ENCODE measurements at regions not wholly inside any gene's neighbourhood (a gene's known extent, or its start where the extent isn't known, plus 50 kb on each side); places are given as distances from the start of the nearest gene placed in this dataset.

GRCh38 chr9:75754080-75754479 is 136.4 kb upstream of the PCSK5 start:
- Histone ChIP-seq H4K20me1 (ENCODE audit: insufficient read depth) (no peaks in the 10 kb centered on the region), H3K9ac (ENCODE audit: low read length) (no peak overlapping the region), H3K4me2 (ENCODE audit: low read length) (no peak overlapping the region), H3K4me3 (replicated peaks in 1 of 2; ENCODE audit: low read depth in 1 of 2, low read length in 2 of 2) (no peak overlapping the region), H3K27ac (ENCODE audit: low read depth, low read length) (no peak overlapping the region), H3K9me2 (ENCODE audit: insufficient read depth) (no peaks in the 10 kb centered on the region), H3K36me3 (ENCODE audit: control insufficient read depth in 1 of 2, insufficient read depth in 2 of 2, low read length in 2 of 2) (no peaks in the 10 kb centered on the region), H2AFZ (ENCODE audit: low read depth, low read length, poor library complexity, severe bottlenecking) (no peak overlapping the region), H3K9me3 (ENCODE audit: control insufficient read depth in 1 of 2, insufficient read depth in 1 of 2, low read depth in 1 of 2, low read length in 2 of 2) (no peaks in the 10 kb centered on the region), H3K27me3 (ENCODE audit: insufficient read depth, low read length) (peaks cover 4% of the 10 kb centered on the region; the same call in 1 of the 2 replicates), H3K79me2 (ENCODE audit: insufficient read depth, low read length) (no peaks in the 10 kb centered on the region), H3K4me1 (ENCODE audit: control insufficient read depth in 1 of 2, insufficient read depth in 2 of 2, low read length in 2 of 2) (no peaks in the 10 kb centered on the region)
- TF ChIP-seq RAD21 (IDR thresholded peaks at IDR 0.05; ENCODE audit: low read depth): no peak
- no peak for TF ChIP-seq ELF1 (IDR thresholded peaks at IDR 0.05; ENCODE audit: borderline replicate concordance, low read depth)
- TF ChIP-seq SRF (IDR thresholded peaks at IDR 0.05; ENCODE audit: low read depth): no peak
- TF ChIP-seq JUND (IDR thresholded peaks at IDR 0.05): no peak
- TF ChIP-seq ZNF274 (IDR thresholded peaks at IDR 0.05; ENCODE audit: low read depth, low read length): no peak
- TF ChIP-seq EZH2phosphoT487 (IDR thresholded peaks at IDR 0.05; ENCODE audit: borderline replicate concordance): no peak
- no peak for TF ChIP-seq ZFX (IDR thresholded peaks at IDR 0.05)
- TF ChIP-seq CEBPB (IDR thresholded peaks at IDR 0.05; ENCODE audit: low read depth): no peak
- no peak for TF ChIP-seq SP1 (IDR thresholded peaks at IDR 0.05; ENCODE audit: low read depth)
- intact Hi-C loops (cut with micrococcal nuclease): no loop called here
- no peak for DNase-seq (ENCODE audit: low read depth, low spot score)
- BruUV-seq (replicated peaks): no TSS peak
- ChIA-PET POLR2A (no interaction called here), CTCF (no interaction called here), RAD21 (ENCODE audit: low non-redundant PET in 1 of 2, low total read pairs in 2 of 2, uncharacterized antibody in 2 of 2, unreplicated experiment in 2 of 2) (no interaction called here)
- no peak for ATAC-seq

GRCh38 chr9:75775166-75775565 is 115.3 kb upstream of the PCSK5 start:
- no peak for ATAC-seq
- Histone ChIP-seq H3K27ac (ENCODE audit: low read depth, low read length) (no peak overlapping the region), H3K9me3 (ENCODE audit: control insufficient read depth in 1 of 2, insufficient read depth in 1 of 2, low read depth in 1 of 2, low read length in 2 of 2) (no peaks in the 10 kb centered on the region), H3K4me1 (ENCODE audit: control insufficient read depth in 1 of 2, insufficient read depth in 2 of 2, low read length in 2 of 2) (no peaks in the 10 kb centered on the region), H4K20me1 (ENCODE audit: insufficient read depth) (no peaks in the 10 kb centered on the region), H3K4me2 (ENCODE audit: low read length) (no peak overlapping the region), H3K9me2 (ENCODE audit: insufficient read depth) (no peaks in the 10 kb centered on the region), H2AFZ (ENCODE audit: low read depth, low read length, poor library complexity, severe bottlenecking) (no peak overlapping the region), H3K27me3 (ENCODE audit: insufficient read depth, low read length) (no peaks in the 10 kb centered on the region; the same call in 1 of the 2 replicates), H3K4me3 (replicated peaks in 1 of 2; ENCODE audit: low read depth in 1 of 2, low read length in 2 of 2) (no peak overlapping the region), H3K9ac (ENCODE audit: low read length) (no peak overlapping the region), H3K79me2 (ENCODE audit: insufficient read depth, low read length) (no peaks in the 10 kb centered on the region), H3K36me3 (ENCODE audit: control insufficient read depth in 1 of 2, insufficient read depth in 2 of 2, low read length in 2 of 2) (no peaks in the 10 kb centered on the region)
- POLR2A ChIA-PET: no interaction called here
- CTCF ChIA-PET: no interaction called here
- RAD21 ChIA-PET (ENCODE audit: low non-redundant PET in 1 of 2, low total read pairs in 2 of 2, uncharacterized antibody in 2 of 2, unreplicated experiment in 2 of 2): no interaction called here
- BruUV-seq (replicated peaks): no TSS peak
- TF ChIP-seq, protein P1, sequence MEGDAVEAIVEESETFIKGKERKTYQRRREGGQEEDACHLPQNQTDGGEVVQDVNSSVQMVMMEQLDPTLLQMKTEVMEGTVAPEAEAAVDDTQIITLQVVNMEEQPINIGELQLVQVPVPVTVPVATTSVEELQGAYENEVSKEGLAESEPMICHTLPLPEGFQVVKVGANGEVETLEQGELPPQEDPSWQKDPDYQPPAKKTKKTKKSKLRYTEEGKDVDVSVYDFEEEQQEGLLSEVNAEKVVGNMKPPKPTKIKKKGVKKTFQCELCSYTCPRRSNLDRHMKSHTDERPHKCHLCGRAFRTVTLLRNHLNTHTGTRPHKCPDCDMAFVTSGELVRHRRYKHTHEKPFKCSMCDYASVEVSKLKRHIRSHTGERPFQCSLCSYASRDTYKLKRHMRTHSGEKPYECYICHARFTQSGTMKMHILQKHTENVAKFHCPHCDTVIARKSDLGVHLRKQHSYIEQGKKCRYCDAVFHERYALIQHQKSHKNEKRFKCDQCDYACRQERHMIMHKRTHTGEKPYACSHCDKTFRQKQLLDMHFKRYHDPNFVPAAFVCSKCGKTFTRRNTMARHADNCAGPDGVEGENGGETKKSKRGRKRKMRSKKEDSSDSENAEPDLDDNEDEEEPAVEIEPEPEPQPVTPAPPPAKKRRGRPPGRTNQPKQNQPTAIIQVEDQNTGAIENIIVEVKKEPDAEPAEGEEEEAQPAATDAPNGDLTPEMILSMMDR (IDR thresholded peaks at IDR 0.05 in 2 of 3, conservative IDR thresholded peaks at IDR 0.05 in 1 of 3; ENCODE audit: borderline replicate concordance in 1 of 3, insufficient read depth in 1 of 3, low read depth in 2 of 3, low read length in 2 of 3): no peak
- TF ChIP-seq TCF7L2 (IDR thresholded peaks at IDR 0.05; ENCODE audit: borderline replicate concordance, extremely low read depth, insufficient read depth, insufficient read length): no peak
- TF ChIP-seq SIN3A (IDR thresholded peaks at IDR 0.05; ENCODE audit: low read depth): no peak
- intact Hi-C loops (cut with micrococcal nuclease): no loop called here
- DNase-seq (ENCODE audit: low read depth, low spot score): no peak
